RWPE2 (cell line): ENCODE measurements at regions not wholly inside any gene's neighbourhood (a gene's known extent, or its start where the extent isn't known, plus 50 kb on each side); places are given as distances from the start of the nearest gene placed in this dataset.
A peak's percentile ranks its signal among the peaks of the same experiment; 100 is the strongest.

Experiments used
- ATAC-seq: fragments of 200-7000 bp; cut with Tn5 transposase; 3 replicates; pipeline ENCODE4 v1.9.1; 2021; ENCODE audit warnings: low read depth
- DNase-seq: peaks from one replicate; pipeline ENCODE4 v3.0.0-alpha.2; 2020; ENCODE audit warnings: low spot score
- H3K27ac ChIP-seq: fragments of 450-650 bp; 2 replicates; pipeline ENCODE4 v1.5.1; 2017; ENCODE audit warnings: mild to moderate bottlenecking; ENCODE audit not compliant: poor library complexity, severe bottlenecking
- H3K27me3 ChIP-seq: fragments of 250-450 bp; sonication (Bioruptor Pico); 2 replicates; pipeline ENCODE4 v1.5.1; 2021; ENCODE audit warnings: mild to moderate bottlenecking, moderate library complexity; ENCODE audit not compliant: insufficient read depth, poor library complexity, severe bottlenecking
- H3K36me3 ChIP-seq: fragments of 250-450 bp; sonication (Bioruptor Pico); 2 replicates; pipeline ENCODE4 v1.5.1; 2020; ENCODE audit warnings: low read depth, mild to moderate bottlenecking, moderate library complexity
- H3K4me1 ChIP-seq: fragments of 250-450 bp; sonication (Bioruptor Pico); 2 replicates; pipeline ENCODE4 v1.5.1; 2021; ENCODE audit warnings: mild to moderate bottlenecking, moderate library complexity; ENCODE audit not compliant: insufficient read depth, poor library complexity, severe bottlenecking
- H3K4me3 ChIP-seq: fragments of 250-450 bp; sonication (Bioruptor Pico); 2 replicates; pipeline ENCODE4 v1.5.1; 2021; ENCODE audit warnings: mild to moderate bottlenecking, moderate library complexity; ENCODE audit not compliant: severe bottlenecking
- H3K9me3 ChIP-seq: fragments of 250-450 bp; sonication (Bioruptor Pico); 2 replicates; pipeline ENCODE4 v1.5.1; 2021; ENCODE audit warnings: mild to moderate bottlenecking, moderate library complexity; ENCODE audit not compliant: severe bottlenecking
- TF ChIP-seq, protein P1 (sequence below): fragments of 450-650 bp; IDR thresholded peaks from one replicate; pipeline ENCODE4 v1.5.1; 2017; ENCODE audit warnings: mild to moderate bottlenecking, moderate library complexity; ENCODE audit not compliant: poor library complexity, severe bottlenecking

DNA sequence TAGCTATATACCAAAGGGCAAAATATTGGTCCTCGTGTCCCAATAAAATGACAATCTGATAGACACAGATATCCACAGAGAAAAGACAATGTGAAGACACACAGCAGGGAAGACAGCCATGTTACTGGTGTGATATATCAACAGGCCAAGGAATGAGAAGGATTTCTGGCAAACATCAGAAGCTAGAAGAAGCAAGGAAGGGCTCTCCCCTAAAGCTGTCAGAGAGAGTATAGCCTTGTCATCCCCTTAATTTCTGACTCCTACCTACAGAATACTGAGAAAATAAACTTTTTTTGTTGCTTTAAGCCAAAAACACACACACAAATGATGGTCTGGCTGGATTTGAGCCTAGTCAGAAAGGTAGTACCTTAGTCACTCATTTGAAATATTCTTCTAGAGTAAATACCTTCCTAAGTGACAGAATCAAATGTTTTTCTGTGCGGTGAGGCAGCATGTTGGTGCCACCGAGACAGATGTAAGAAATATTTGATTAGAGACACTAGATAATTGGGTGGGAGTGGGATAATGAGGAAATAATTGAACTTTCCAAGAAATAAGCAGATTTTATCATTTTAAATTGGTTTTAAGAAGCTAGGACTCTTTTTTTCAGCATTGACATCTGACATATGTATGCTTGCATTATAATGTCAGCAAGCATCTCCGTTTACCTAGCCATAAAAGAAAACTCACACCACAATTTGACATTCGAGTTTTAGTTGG lies 123.4 kb upstream of the TFAP2D start:
- no peak for ATAC-seq
- H3K9me3 ChIP-seq = no peaks in the 10 kb centered on the region

DNA sequence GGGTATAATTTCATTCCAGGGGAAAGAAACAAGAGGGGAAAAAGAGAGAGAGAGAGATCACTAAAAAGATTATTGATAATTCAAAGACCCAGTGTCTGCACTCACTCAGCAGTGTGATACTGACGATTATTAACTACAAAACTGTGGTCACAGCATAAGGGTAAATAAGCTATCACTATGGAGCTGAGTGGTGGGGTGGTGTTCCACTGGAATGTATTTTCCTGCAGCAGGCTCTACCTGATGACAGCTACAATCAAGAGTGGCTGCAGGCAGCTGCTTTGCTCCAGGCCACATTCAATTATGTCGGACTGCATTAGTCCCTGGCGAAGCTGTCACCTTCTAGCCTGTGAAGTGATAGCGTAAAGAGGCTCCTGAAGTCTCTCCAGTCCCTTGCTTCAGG lies 122.2 kb upstream of the TFAP2D start:
- no peaks in the 10 kb centered on the region for H3K36me3 ChIP-seq
- H3K9me3 ChIP-seq = no peaks in the 10 kb centered on the region
- DNase-seq (no peak), ATAC-seq (no peak)
- H3K27ac ChIP-seq = no peak overlapping the region
- TF ChIP-seq, protein P1, sequence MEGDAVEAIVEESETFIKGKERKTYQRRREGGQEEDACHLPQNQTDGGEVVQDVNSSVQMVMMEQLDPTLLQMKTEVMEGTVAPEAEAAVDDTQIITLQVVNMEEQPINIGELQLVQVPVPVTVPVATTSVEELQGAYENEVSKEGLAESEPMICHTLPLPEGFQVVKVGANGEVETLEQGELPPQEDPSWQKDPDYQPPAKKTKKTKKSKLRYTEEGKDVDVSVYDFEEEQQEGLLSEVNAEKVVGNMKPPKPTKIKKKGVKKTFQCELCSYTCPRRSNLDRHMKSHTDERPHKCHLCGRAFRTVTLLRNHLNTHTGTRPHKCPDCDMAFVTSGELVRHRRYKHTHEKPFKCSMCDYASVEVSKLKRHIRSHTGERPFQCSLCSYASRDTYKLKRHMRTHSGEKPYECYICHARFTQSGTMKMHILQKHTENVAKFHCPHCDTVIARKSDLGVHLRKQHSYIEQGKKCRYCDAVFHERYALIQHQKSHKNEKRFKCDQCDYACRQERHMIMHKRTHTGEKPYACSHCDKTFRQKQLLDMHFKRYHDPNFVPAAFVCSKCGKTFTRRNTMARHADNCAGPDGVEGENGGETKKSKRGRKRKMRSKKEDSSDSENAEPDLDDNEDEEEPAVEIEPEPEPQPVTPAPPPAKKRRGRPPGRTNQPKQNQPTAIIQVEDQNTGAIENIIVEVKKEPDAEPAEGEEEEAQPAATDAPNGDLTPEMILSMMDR = no peak
- no peak overlapping the region for H3K4me3 ChIP-seq
- H3K27me3 ChIP-seq = no peaks in the 10 kb centered on the region
- no peaks in the 10 kb centered on the region for H3K4me1 ChIP-seq

More for the DNA sequence above, 123.4 kb upstream of the TFAP2D start:
- Histone ChIP-seq H3K27me3 (no peaks in the 10 kb centered on the region), H3K27ac (no peak overlapping the region), H3K36me3 (no peaks in the 10 kb centered on the region), H3K4me3 (no peak overlapping the region), H3K4me1 (no peaks in the 10 kb centered on the region)
- TF ChIP-seq, protein P1 = no peak
- no peak for DNase-seq

DNA sequence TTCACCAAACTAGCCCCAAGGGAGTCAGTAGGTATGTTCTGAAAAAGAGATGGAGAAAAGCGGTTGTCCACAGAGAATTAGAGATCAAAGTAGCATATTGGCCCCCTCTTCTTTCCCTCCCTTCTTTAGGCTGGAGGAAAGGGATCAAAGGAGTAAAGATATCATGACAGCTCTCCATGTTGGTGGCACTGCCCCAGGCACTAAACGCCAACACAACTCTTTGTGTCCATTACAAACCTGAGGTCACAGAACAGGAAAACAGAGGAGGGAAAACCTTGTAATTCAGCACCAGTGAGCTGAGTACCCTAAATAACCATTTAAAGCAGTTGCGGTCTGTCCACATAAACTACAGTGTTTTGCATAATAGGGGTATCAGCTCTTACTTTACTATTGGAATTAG lies 113.0 kb upstream of the TFAP2D start:
- Histone ChIP-seq H3K4me1 (no peaks in the 10 kb centered on the region), H3K9me3 (no peaks in the 10 kb centered on the region), H3K27ac (no peak overlapping the region), H3K4me3 (no peak overlapping the region), H3K27me3 (peaks cover 11% of the 10 kb centered on the region), H3K36me3 (no peaks in the 10 kb centered on the region)
- TF ChIP-seq, protein P1 = no peak
- ATAC-seq = no peak
- no peak for DNase-seq

DNA sequence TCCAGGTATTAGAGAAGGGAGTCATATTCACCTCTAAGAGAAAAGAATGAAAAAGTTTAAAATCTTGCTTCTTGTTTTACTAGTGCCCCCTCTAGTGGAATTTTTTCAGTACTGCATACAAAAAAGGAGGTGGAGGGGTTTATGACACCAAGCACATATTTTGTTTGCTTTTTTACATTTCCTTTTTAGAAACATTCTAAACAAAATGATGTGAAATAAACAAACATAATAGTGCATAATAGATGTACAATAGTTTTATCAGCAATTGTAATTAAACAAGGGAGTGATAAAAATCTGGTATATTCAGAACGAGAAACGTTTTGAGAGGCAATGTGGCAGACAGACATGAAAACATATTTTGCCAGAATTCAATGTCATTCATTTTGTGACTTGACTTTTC lies 111.0 kb upstream of the TFAP2D start:
- Histone ChIP-seq H3K4me1 (no peaks in the 10 kb centered on the region), H3K27me3 (peaks cover 11% of the 10 kb centered on the region), H3K27ac (no peak overlapping the region), H3K9me3 (no peaks in the 10 kb centered on the region), H3K36me3 (no peaks in the 10 kb centered on the region), H3K4me3 (no peak overlapping the region)
- ATAC-seq = no peak
- TF ChIP-seq, protein P1 = peak; percentile 85
- no peak for DNase-seq

DNA sequence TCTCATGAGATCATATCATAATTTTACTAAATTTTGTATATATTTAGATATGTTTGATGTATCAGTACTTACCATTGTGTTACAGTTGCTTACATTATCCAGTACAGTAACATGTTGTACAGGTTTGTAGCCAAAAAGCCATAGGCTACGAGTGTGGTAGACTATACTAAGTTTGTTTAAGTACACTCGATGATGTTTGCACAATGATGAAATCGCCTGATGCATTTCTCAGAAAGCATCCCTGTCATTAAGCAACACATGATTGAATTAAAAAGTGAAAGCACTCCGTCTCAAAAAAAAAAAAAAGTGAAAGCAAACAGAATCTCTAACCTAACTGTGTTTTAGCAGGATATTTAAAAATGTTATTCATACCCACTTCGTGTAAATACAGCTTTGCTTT lies 104.9 kb upstream of the TFAP2D start:
- Histone ChIP-seq H3K9me3 (no peaks in the 10 kb centered on the region), H3K36me3 (no peaks in the 10 kb centered on the region), H3K4me1 (no peaks in the 10 kb centered on the region), H3K27ac (no peak overlapping the region), H3K4me3 (no peak overlapping the region), H3K27me3 (peaks cover 4% of the 10 kb centered on the region)
- TF ChIP-seq, protein P1 = no peak
- ATAC-seq (no peak), DNase-seq (no peak)
